ENCODE measurements at regions not wholly inside any gene's neighbourhood (a gene's known extent, or its start where the extent isn't known, plus 50 kb on each side); places are given as distances from the start of the nearest gene placed in this dataset.
A peak's percentile ranks its signal among the peaks of the same experiment; 100 is the strongest.

GRCh38 chr1:68378296-68379084 is 71.3 kb downstream of the RPE65 start:
- no peaks in the 10 kb centered on the region for H3K79me2 ChIP-seq (ENCODE audit: control insufficient read depth, insufficient read depth, low read length, unreplicated experiment)
- no peaks in the 10 kb centered on the region for H3K27me3 ChIP-seq (ENCODE audit: insufficient read depth, low read length)
- H2AFZ ChIP-seq (ENCODE audit: low read length, unreplicated experiment): peak overlapping the region; percentile 58
- H3K36me3 ChIP-seq (ENCODE audit: insufficient read depth, low read length): peaks cover 3% of the 10 kb centered on the region; the same call in 1 of the 2 replicates
- H3K27ac ChIP-seq (ENCODE audit: low read depth, low read length): peak overlapping the region; percentile 55
- peaks cover 50% of the 10 kb centered on the region for H3K4me1 ChIP-seq (ENCODE audit: control insufficient read depth, insufficient read depth, low read length, unreplicated experiment)
- peak overlapping the region; percentile 19; the same call in 1 of the 2 replicates for H3K4me3 ChIP-seq (ENCODE audit: low read depth, low read length)

DNA sequence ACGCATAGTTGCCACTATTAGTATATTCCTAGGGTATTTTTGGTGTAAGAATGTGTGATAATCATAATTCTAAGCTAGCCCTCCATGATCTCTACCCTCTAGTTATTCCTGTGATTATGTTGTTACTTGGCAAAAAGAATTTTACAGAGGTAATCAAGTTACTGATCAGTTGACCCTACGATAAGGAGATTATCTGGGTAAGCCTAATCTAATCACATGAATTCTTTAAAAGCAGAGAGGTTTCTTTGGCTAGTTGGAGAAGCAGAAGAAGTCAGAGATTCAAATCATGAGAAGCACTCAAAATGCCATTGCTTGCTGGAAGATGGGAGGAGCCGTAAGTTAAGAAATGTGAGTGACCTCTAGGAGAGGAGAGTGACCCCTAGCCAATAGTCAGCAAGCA is 72.7 kb downstream of the RPE65 start:
- peaks cover 3% of the 10 kb centered on the region; the same call in 1 of the 2 replicates for H3K36me3 ChIP-seq (ENCODE audit: insufficient read depth, low read length)
- peaks cover 42% of the 10 kb centered on the region for H3K4me1 ChIP-seq (ENCODE audit: control insufficient read depth, insufficient read depth, low read length, unreplicated experiment)
- no peak overlapping the region for H3K27ac ChIP-seq (ENCODE audit: low read depth, low read length)
- H3K79me2 ChIP-seq (ENCODE audit: control insufficient read depth, insufficient read depth, low read length, unreplicated experiment): no peaks in the 10 kb centered on the region
- H2AFZ ChIP-seq (ENCODE audit: low read length, unreplicated experiment): peak overlapping the region; percentile 73
- no peaks in the 10 kb centered on the region for H3K27me3 ChIP-seq (ENCODE audit: insufficient read depth, low read length)
- no peak overlapping the region for H3K4me3 ChIP-seq (ENCODE audit: low read depth, low read length)

DNA sequence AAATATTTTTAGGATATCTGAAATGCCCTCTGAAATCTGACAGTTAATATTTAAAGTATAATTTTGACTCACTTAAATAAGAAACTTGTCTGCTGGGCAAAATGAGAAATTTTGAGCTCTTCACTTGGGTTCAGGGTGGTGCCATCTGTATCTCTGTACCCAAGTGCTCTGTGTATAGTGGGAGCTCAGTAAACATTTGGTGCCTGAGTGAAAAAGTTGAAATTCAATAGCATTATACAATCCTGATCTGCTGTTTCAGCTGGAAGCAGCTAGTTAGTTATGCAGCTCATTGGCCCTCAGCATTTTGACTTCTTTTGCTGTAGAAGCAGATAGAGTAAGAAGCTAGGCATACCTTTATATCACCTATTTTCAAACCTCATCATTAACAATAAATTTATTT is 73.3 kb downstream of the RPE65 start:
- H3K27ac ChIP-seq (ENCODE audit: low read depth, low read length): no peak overlapping the region
- H3K4me1 ChIP-seq (ENCODE audit: control insufficient read depth, insufficient read depth, low read length, unreplicated experiment): peaks cover 42% of the 10 kb centered on the region
- no peaks in the 10 kb centered on the region for H3K79me2 ChIP-seq (ENCODE audit: control insufficient read depth, insufficient read depth, low read length, unreplicated experiment)
- peaks cover under 1% of the 10 kb centered on the region; the same call in 1 of the 2 replicates for H3K36me3 ChIP-seq (ENCODE audit: insufficient read depth, low read length)
- H3K27me3 ChIP-seq (ENCODE audit: insufficient read depth, low read length): no peaks in the 10 kb centered on the region
- H2AFZ ChIP-seq (ENCODE audit: low read length, unreplicated experiment): no peak overlapping the region
- no peak overlapping the region for H3K4me3 ChIP-seq (ENCODE audit: low read depth, low read length)

- peaks cover 42% of the 10 kb centered on the region for H3K4me1 ChIP-seq (ENCODE audit: control insufficient read depth, insufficient read depth, low read length, unreplicated experiment)
- no peak overlapping the region for H2AFZ ChIP-seq (ENCODE audit: low read length, unreplicated experiment)
- H3K4me3 ChIP-seq (ENCODE audit: low read depth, low read length): no peak overlapping the region
- H3K27ac ChIP-seq (ENCODE audit: low read depth, low read length): no peak overlapping the region
- no peaks in the 10 kb centered on the region for H3K36me3 ChIP-seq (ENCODE audit: insufficient read depth, low read length)
- no peaks in the 10 kb centered on the region for H3K27me3 ChIP-seq (ENCODE audit: insufficient read depth, low read length)
- no peaks in the 10 kb centered on the region for H3K79me2 ChIP-seq (ENCODE audit: control insufficient read depth, insufficient read depth, low read length, unreplicated experiment)
These were observed 73.8 kb downstream of the RPE65 start for GRCh38 chr1:68375919-68376318.

DNA sequence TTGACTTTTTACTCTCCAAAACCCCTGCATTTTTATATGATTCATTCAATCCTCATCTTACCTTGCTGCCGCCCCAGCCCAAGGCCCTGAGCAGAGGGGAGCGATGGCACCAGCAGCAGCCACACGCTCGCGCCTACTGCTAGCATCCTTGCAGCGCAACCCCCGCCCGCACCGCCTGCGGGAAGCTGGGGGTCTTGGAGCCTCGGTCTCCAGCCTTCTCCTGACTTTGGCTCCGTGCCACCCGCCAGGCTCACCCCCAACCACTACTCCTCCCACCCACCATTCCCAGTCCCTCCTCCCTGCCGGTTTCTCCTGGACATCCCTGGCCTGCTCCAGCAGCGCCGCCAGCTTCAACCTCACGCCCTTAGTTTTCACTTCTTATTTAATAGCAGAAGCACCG is 76.6 kb downstream of the RPE65 start:
- Histone ChIP-seq H3K27ac (ENCODE audit: low read depth, low read length) (no peak overlapping the region), H3K4me1 (ENCODE audit: control insufficient read depth, insufficient read depth, low read length, unreplicated experiment) (peaks cover 31% of the 10 kb centered on the region), H3K27me3 (ENCODE audit: insufficient read depth, low read length) (no peaks in the 10 kb centered on the region)

DNA sequence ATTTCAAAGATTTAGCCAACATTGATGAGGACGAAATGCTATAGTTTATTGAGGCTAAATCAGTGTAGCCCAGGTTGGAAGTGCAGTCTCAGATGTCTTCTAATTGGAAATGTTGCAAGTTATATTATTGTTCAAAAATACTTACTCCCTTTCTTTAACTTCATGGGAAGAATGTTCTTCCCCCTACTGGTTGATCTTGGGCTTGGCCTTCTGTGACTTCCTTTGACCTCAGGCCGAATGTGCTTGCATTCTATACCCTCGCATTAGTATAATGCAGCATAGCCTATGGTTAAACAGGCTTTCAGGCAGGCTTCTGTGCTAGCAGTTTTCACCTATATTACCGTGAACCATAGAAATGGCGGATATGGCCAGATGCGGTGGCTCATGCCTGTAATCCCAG is 77.3 kb downstream of the RPE65 start:
- Histone ChIP-seq H3K36me3 (ENCODE audit: insufficient read depth, low read length) (no peaks in the 10 kb centered on the region), H3K4me1 (ENCODE audit: control insufficient read depth, insufficient read depth, low read length, unreplicated experiment) (peaks cover 24% of the 10 kb centered on the region), H2AFZ (ENCODE audit: low read length, unreplicated experiment) (no peak overlapping the region), H3K27ac (ENCODE audit: low read depth, low read length) (no peak overlapping the region), H3K79me2 (ENCODE audit: control insufficient read depth, insufficient read depth, low read length, unreplicated experiment) (no peaks in the 10 kb centered on the region), H3K27me3 (ENCODE audit: insufficient read depth, low read length) (no peaks in the 10 kb centered on the region), H3K4me3 (ENCODE audit: low read depth, low read length) (no peak overlapping the region)

More for the DNA sequence above, 76.6 kb downstream of the RPE65 start:
- Histone ChIP-seq H3K4me3 (ENCODE audit: low read depth, low read length) (no peak overlapping the region), H3K79me2 (ENCODE audit: control insufficient read depth, insufficient read depth, low read length, unreplicated experiment) (no peaks in the 10 kb centered on the region), H3K36me3 (ENCODE audit: insufficient read depth, low read length) (no peaks in the 10 kb centered on the region), H2AFZ (ENCODE audit: low read length, unreplicated experiment) (no peak overlapping the region)

DNA sequence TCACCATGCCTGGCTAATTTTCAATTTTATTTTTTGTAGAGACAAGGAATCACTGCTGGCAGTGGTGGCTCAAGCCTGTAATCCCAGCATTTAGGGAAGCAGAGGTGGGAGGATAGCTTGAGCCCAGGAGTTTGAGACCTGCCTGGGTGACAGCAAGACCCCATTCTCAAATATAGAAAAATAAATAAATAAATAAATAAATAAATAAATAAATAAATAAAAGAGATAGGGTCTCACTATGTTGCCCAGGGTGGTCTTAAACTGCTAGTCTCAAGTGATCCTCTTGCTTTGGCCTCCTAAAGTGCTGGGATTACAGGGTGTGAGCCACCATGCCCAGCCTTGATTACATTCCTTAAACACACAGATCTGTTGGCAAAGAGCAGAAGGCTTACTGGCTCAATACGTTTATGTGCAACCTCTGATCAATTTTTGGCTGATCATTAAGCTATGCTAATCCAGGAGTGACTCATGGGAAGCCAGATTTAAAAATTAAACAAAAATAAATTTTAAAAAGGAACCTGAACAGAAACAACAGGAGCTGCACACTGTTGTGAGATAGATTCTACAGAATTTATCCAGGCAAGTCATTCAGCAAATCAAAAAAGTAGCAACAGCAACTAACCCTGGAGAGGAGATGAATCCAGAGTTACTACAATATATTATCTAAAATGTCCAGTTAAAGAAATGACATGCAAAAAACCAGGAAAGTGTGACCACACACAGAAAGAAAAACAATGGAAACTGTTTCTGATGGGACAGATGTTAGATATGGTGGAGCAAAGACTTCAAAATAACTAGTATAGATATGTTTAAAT is 79.4 kb downstream of the RPE65 start:
- no peak overlapping the region for H2AFZ ChIP-seq (ENCODE audit: low read length, unreplicated experiment)
- no peaks in the 10 kb centered on the region for H3K36me3 ChIP-seq (ENCODE audit: insufficient read depth, low read length)
- H3K27ac ChIP-seq (ENCODE audit: low read depth, low read length): no peak overlapping the region
- no peaks in the 10 kb centered on the region for H3K27me3 ChIP-seq (ENCODE audit: insufficient read depth, low read length)
- no peak overlapping the region for H3K4me3 ChIP-seq (ENCODE audit: low read depth, low read length)
- peaks cover 3% of the 10 kb centered on the region for H3K4me1 ChIP-seq (ENCODE audit: control insufficient read depth, insufficient read depth, low read length, unreplicated experiment)
- H3K79me2 ChIP-seq (ENCODE audit: control insufficient read depth, insufficient read depth, low read length, unreplicated experiment): no peaks in the 10 kb centered on the region

GRCh38 chr1:68366572-68366971 is 83.2 kb downstream of the RPE65 start:
- no peak overlapping the region for H3K4me3 ChIP-seq (ENCODE audit: low read depth, low read length)
- H3K36me3 ChIP-seq (ENCODE audit: insufficient read depth, low read length): no peaks in the 10 kb centered on the region
- peaks cover 13% of the 10 kb centered on the region for H3K4me1 ChIP-seq (ENCODE audit: control insufficient read depth, insufficient read depth, low read length, unreplicated experiment)
- no peaks in the 10 kb centered on the region for H3K27me3 ChIP-seq (ENCODE audit: insufficient read depth, low read length)
- no peaks in the 10 kb centered on the region for H3K79me2 ChIP-seq (ENCODE audit: control insufficient read depth, insufficient read depth, low read length, unreplicated experiment)
- no peak overlapping the region for H2AFZ ChIP-seq (ENCODE audit: low read length, unreplicated experiment)
- no peak overlapping the region for H3K27ac ChIP-seq (ENCODE audit: low read depth, low read length)

DNA sequence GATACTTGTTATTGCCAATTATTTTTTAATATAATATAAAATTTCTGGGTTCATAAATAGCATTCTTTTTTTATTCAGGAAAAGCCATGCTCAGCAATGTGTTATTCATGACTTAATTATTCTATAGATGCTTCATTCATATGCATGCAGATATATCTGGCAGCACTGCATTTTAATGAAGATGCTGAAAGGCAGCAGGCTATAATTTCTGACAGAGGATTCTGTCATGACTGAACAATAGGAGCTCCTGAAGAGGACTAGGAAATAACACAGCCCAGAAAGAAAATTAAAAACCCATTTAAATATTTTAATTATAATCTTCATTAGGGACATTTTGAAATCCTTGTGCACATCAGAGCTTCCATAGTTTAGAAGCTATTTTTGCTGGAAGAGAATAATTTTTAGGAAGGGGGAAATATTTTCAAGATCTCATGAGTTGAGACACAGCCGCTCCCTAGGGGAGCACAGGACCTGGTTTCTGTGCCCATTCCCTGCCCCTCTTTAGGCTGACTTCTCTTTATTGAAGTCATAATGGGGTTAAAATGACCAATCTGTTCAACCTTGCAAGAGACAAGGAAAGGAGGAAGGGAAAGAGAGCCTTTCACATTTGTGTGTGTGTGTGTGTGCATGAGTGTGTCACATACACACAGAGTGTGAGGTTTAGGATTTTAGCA is 83.9 kb downstream of the RPE65 start:
- Histone ChIP-seq H2AFZ (ENCODE audit: low read length, unreplicated experiment) (no peak overlapping the region), H3K36me3 (ENCODE audit: insufficient read depth, low read length) (no peaks in the 10 kb centered on the region), H3K79me2 (ENCODE audit: control insufficient read depth, insufficient read depth, low read length, unreplicated experiment) (no peaks in the 10 kb centered on the region), H3K4me3 (ENCODE audit: low read depth, low read length) (no peak overlapping the region), H3K4me1 (ENCODE audit: control insufficient read depth, insufficient read depth, low read length, unreplicated experiment) (peaks cover 18% of the 10 kb centered on the region), H3K27ac (ENCODE audit: low read depth, low read length) (no peak overlapping the region), H3K27me3 (ENCODE audit: insufficient read depth, low read length) (no peaks in the 10 kb centered on the region)

DNA sequence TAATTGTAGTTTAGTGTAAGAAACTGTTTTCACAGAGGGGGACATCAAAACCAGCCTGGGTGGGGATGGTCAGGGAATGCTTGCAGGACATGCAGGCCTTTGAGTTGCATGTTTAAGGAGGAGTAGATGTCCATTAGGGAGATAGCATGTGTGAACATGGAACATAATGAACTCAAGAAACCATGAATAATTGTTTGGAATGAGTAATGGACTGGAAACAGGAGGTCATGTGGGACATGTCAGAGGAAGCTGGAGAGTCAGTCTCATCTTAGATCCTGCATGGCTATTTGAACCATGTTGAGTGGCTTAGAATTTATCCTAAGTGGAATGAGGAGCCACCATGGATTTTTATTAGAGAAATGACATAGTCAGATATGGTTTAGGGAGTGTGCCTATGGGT is 86.4 kb downstream of the RPE65 start:
- Histone ChIP-seq H3K36me3 (ENCODE audit: insufficient read depth, low read length) (no peaks in the 10 kb centered on the region), H2AFZ (ENCODE audit: low read length, unreplicated experiment) (no peak overlapping the region), H3K4me3 (ENCODE audit: low read depth, low read length) (no peak overlapping the region), H3K4me1 (ENCODE audit: control insufficient read depth, insufficient read depth, low read length, unreplicated experiment) (peaks cover 32% of the 10 kb centered on the region), H3K27me3 (ENCODE audit: insufficient read depth, low read length) (no peaks in the 10 kb centered on the region), H3K27ac (ENCODE audit: low read depth, low read length) (no peak overlapping the region), H3K79me2 (ENCODE audit: control insufficient read depth, insufficient read depth, low read length, unreplicated experiment) (no peaks in the 10 kb centered on the region)
